GM23338 (cell line): ENCODE measurements at regions not wholly inside any gene's neighbourhood (a gene's known extent, or its start where the extent isn't known, plus 50 kb on each side); places are given as distances from the start of the nearest gene placed in this dataset.

Experiments used
- ATAC-seq: fragments of 200-7000 bp; cut with Tn5 transposase; 3 replicates; pipeline ENCODE4 v1.9.1; 2020
- DNase-seq: peaks from one replicate; pipeline ENCODE4 v3.0.0-alpha.2; 2015; ENCODE audit warnings: low spot score
- H2AFZ ChIP-seq: fragments of 200-600 bp; sonication (generic); 2 replicates; pipeline ENCODE4 v1.8.0; 2016; ENCODE audit warnings: antibody characterized with exemption, mild to moderate bottlenecking, moderate library complexity
- H3F3A ChIP-seq: fragments of 200-600 bp; sonication (generic); replicated peaks from 2 replicates; pipeline ENCODE4 v1.8.0; 2017; ENCODE audit warnings: antibody characterized with exemption, mixed run types, low read depth
- H3K27ac ChIP-seq: fragments of 200-600 bp; sonication (generic); 2 replicates; pipeline ENCODE4 v1.6.1; 2016; ENCODE audit warnings: low read depth
- H3K27me3 ChIP-seq: fragments of 200-600 bp; sonication (generic); 2 replicates; pipeline ENCODE4 v1.8.0; 2016; ENCODE audit warnings: mild to moderate bottlenecking, mixed run types, moderate library complexity; ENCODE audit not compliant: insufficient read depth
- H3K36me3 ChIP-seq: fragments of 200-600 bp; sonication (generic); 2 replicates; pipeline ENCODE4 v1.8.0; 2016; ENCODE audit warnings: mild to moderate bottlenecking; ENCODE audit not compliant: insufficient read depth
- H3K4me1 ChIP-seq: fragments of 200-600 bp; sonication (generic); 2 replicates; pipeline ENCODE4 v1.8.0; 2016; ENCODE audit warnings: mild to moderate bottlenecking, moderate library complexity; ENCODE audit not compliant: insufficient read depth
- H3K4me2 ChIP-seq: fragments of 200-600 bp; sonication (generic); 2 replicates; pipeline ENCODE4 v1.7.1; 2017; ENCODE audit warnings: mixed run types
- H3K4me3 ChIP-seq: fragments of 200-600 bp; sonication (generic); 2 replicates; pipeline ENCODE4 v1.6.1; 2016; ENCODE audit warnings: mixed run types
- H3K79me2 ChIP-seq: fragments of 200-600 bp; sonication (generic); replicated peaks from 2 replicates; pipeline ENCODE4 v1.8.0; 2017; ENCODE audit warnings: mild to moderate bottlenecking; ENCODE audit not compliant: insufficient read depth
- H3K9me2 ChIP-seq: fragments of 200-600 bp; sonication (generic); 2 replicates; pipeline ENCODE4 v1.8.0; 2017; ENCODE audit not compliant: insufficient read depth
- H4K20me1 ChIP-seq: fragments of 200-600 bp; sonication (generic); replicated peaks from 2 replicates; pipeline ENCODE4 v1.8.0; 2017; ENCODE audit warnings: mild to moderate bottlenecking; ENCODE audit not compliant: insufficient read depth
- H3K27ac Mint-ChIP-seq: 2 replicates; pipeline ENCODE4 v1.8.0; 2020; ENCODE audit warnings: inconsistent platforms, mild to moderate bottlenecking, moderate library complexity, mixed read lengths
- H3K27me3 Mint-ChIP-seq: 3 replicates; pipeline ENCODE4 v1.8.0; 2022; ENCODE audit warnings: low read depth, mild to moderate bottlenecking, moderate library complexity, mixed read lengths, inconsistent platforms; ENCODE audit not compliant: insufficient read depth, poor library complexity
- H3K36me3 Mint-ChIP-seq: 3 replicates; pipeline ENCODE4 v1.8.0; 2021; ENCODE audit warnings: low read depth, mild to moderate bottlenecking, inconsistent platforms, moderate library complexity, mixed read lengths
- H3K4me1 Mint-ChIP-seq: 3 replicates; pipeline ENCODE4 v1.8.0; 2020; ENCODE audit warnings: mild to moderate bottlenecking, inconsistent platforms, mixed read lengths
- H3K4me3 Mint-ChIP-seq: 3 replicates; pipeline ENCODE4 v1.8.0; 2021; ENCODE audit warnings: moderate library complexity, mild to moderate bottlenecking, inconsistent platforms, mixed read lengths
- H3K9me3 Mint-ChIP-seq: 3 replicates; pipeline ENCODE4 v1.8.0; 2020; ENCODE audit warnings: moderate library complexity, mild to moderate bottlenecking, inconsistent platforms, mixed read lengths
- CREB1 ChIP-seq: fragments of 250-450 bp; sonication (Bioruptor Pico); IDR thresholded peaks from 2 replicates; pipeline ENCODE4 v1.5.0; 2020; ENCODE audit warnings: low read depth, mild to moderate bottlenecking, moderate library complexity
- CTCF ChIP-seq, 2 experiments: fragments of 200-600 bp in 1 of 2; sonication (generic) in 1 of 2; conservative IDR thresholded peaks; 2 replicates each; pipeline versions ENCODE4 v1.5.1 to v1.6.1; 2016 to 2017; ENCODE audit warnings: antibody characterized with exemption in 2 of 2, low read depth in 2 of 2, mild to moderate bottlenecking in 2 of 2, moderate library complexity in 1 of 2
- EZH2 ChIP-seq: fragments of 200-600 bp; sonication (generic); IDR thresholded peaks from one replicate; pipeline ENCODE4 v1.8.0; 2017; ENCODE audit warnings: antibody characterized with exemption, mild to moderate bottlenecking, low read depth; ENCODE audit not compliant: unreplicated experiment
- EZH2phosphoT487 ChIP-seq: fragments of 200-600 bp; sonication (generic); IDR thresholded peaks from one replicate; pipeline ENCODE4 v1.8.1; 2018; ENCODE audit warnings: antibody characterized with exemption; ENCODE audit not compliant: unreplicated experiment
- JUNB ChIP-seq: IDR thresholded peaks from one replicate; pipeline ENCODE4 v1.6.1; 2016; ENCODE audit warnings: antibody characterized with exemption; ENCODE audit not compliant: unreplicated experiment
- NANOG ChIP-seq: IDR thresholded peaks from 2 replicates; pipeline ENCODE4 v1.6.1; 2016; ENCODE audit warnings: antibody characterized with exemption, borderline replicate concordance
- REST ChIP-seq: IDR thresholded peaks from one replicate; pipeline ENCODE4 v1.6.1; 2018; ENCODE audit warnings: antibody characterized with exemption; ENCODE audit not compliant: unreplicated experiment
- STAT1 ChIP-seq: IDR thresholded peaks from one replicate; pipeline ENCODE4 v1.6.1; 2016; ENCODE audit warnings: antibody characterized with exemption; ENCODE audit not compliant: unreplicated experiment
- ZNF331 ChIP-seq: fragments of 250-450 bp; sonication (Bioruptor Pico); IDR thresholded peaks from 2 replicates; pipeline ENCODE4 v1.5.0; 2020; ENCODE audit warnings: low read depth, mild to moderate bottlenecking, moderate library complexity
- ZNF462 ChIP-seq: fragments of 250-450 bp; sonication (Bioruptor Pico); IDR thresholded peaks from 2 replicates; pipeline ENCODE4 v1.5.0; 2020; ENCODE audit warnings: mild to moderate bottlenecking, moderate library complexity

- no peaks in the 10 kb centered on the region for H3K4me1 Mint-ChIP-seq
- no peaks in the 10 kb centered on the region for H3K36me3 ChIP-seq
- H3K79me2 ChIP-seq = no peaks in the 10 kb centered on the region
- no peak overlapping the region for H3K4me2 ChIP-seq
- H3K4me3 ChIP-seq = no peak overlapping the region
- no peaks in the 10 kb centered on the region for H3K9me3 Mint-ChIP-seq
- H4K20me1 ChIP-seq = no peaks in the 10 kb centered on the region
- no peaks in the 10 kb centered on the region for H3K36me3 Mint-ChIP-seq
- no peak overlapping the region for H3K4me3 Mint-ChIP-seq
- H3K27ac ChIP-seq = no peak overlapping the region
- no peaks in the 10 kb centered on the region for H3K9me2 ChIP-seq
- TF ChIP-seq ZNF331 (CRISPR knock-in tag) = no peak
- TF ChIP-seq NANOG = no peak
- TF ChIP-seq STAT1 = no peak
- TF ChIP-seq JUNB = no peak
- TF ChIP-seq EZH2 = no peak
- TF ChIP-seq EZH2phosphoT487 = no peak
- no peak for TF ChIP-seq CTCF (conservative IDR thresholded peaks at IDR 0.05; ENCODE audit: low read depth in 2 of 2)
- DNase-seq (no peak), ATAC-seq (no peak)
- H2AFZ ChIP-seq = no peak overlapping the region
- H3K27ac Mint-ChIP-seq = no peak overlapping the region
- no peaks in the 10 kb centered on the region for H3F3A ChIP-seq
- H3K27me3 Mint-ChIP-seq = no peaks in the 10 kb centered on the region
- H3K27me3 ChIP-seq = no peaks in the 10 kb centered on the region
- no peaks in the 10 kb centered on the region for H3K4me1 ChIP-seq
Observed at GRCh38 chrX:10966057-10966456, 145.1 kb upstream of the HCCS start.

GRCh38 chrX:10971176-10971575 lies 140.0 kb upstream of the HCCS start:
- ATAC-seq = no peak
- Histone ChIP-seq H3K27me3 (no peaks in the 10 kb centered on the region), H3K4me2 (no peak overlapping the region), H3K79me2 (no peaks in the 10 kb centered on the region), H3F3A (no peaks in the 10 kb centered on the region), H3K27ac (no peak overlapping the region), H3K36me3 (no peaks in the 10 kb centered on the region), H3K4me1 (no peaks in the 10 kb centered on the region), H2AFZ (no peak overlapping the region), H3K9me2 (no peaks in the 10 kb centered on the region), H4K20me1 (no peaks in the 10 kb centered on the region), H3K4me3 (no peak overlapping the region)
- DNase-seq = no peak
- Mint-ChIP-seq H3K4me1 (no peaks in the 10 kb centered on the region), H3K9me3 (no peaks in the 10 kb centered on the region), H3K27me3 (no peaks in the 10 kb centered on the region), H3K36me3 (no peaks in the 10 kb centered on the region), H3K4me3 (no peak overlapping the region), H3K27ac (no peak overlapping the region)
- TF ChIP-seq REST (no peak), STAT1 (no peak), EZH2 (no peak), CREB1 (CRISPR knock-in tag) (no peak), ZNF462 (CRISPR knock-in tag) (no peak), ZNF331 (CRISPR knock-in tag) (no peak), EZH2phosphoT487 (no peak), JUNB (no peak), NANOG (no peak)
